ENCODE measurements at regions not wholly inside any gene's neighbourhood (a gene's known extent, or its start where the extent isn't known, plus 50 kb on each side); places are given as distances from the start of the nearest gene placed in this dataset.

GRCh38 chr18:64949885-64950284 lies 800.9 kb upstream of the CDH7 start:
- TF ChIP-seq CTCF (conservative IDR thresholded peaks at IDR 0.05 in 1 of 2, IDR thresholded peaks at IDR 0.05 in 1 of 2; ENCODE audit: extremely low read depth in 1 of 2, insufficient read depth in 1 of 2, low read depth in 1 of 2, low read length in 2 of 2) (no peak), EZH2 (IDR thresholded peaks at IDR 0.05; ENCODE audit: borderline replicate concordance, low read length) (no peak)

Data from mammary epithelial cell (primary cell).